ENCODE measurements at regions not wholly inside any gene's neighbourhood (a gene's known extent, or its start where the extent isn't known, plus 50 kb on each side); places are given as distances from the start of the nearest gene placed in this dataset.
"Not testable (repeated sequence)": the region's sequence is repeated elsewhere in the genome, so short reads cannot be mapped to it uniquely, and the experiment has no call there.

DNA sequence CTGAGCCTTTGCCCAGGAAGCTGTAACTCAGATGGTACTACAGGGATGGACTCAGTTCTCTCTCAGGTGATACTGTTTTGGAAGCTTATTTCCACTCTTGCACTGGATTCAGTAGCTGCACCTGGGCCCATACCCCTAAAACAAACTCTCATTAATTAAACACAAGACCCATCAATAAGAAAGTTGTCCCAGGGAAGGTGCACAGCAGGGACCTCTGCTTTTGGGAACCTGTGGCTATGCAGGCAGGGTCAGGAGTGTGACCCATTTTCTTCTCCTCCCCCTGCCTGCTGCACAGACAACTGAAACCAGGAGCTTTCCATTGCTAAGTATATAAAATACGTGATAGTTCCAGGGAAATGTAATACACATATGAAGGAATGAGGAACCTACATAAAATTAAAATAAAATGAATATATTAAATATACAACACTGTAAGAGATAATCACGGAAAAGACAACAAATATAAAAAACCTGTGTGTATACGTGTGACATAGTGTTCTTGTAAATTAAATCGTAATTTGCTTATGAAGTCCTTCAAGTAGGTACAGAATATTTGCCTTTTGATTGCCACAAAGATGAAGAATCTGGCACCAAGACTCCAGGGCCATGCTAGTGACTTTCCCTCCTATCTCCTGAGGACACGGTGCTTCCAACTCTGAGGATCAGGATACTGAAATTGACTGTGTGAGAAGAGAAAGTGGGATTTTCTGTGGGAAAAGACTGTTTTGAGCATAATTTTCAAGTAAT, 101.6 kb upstream of the GOLGA6L6 start (continued):
- TF ChIP-seq, protein P1, sequence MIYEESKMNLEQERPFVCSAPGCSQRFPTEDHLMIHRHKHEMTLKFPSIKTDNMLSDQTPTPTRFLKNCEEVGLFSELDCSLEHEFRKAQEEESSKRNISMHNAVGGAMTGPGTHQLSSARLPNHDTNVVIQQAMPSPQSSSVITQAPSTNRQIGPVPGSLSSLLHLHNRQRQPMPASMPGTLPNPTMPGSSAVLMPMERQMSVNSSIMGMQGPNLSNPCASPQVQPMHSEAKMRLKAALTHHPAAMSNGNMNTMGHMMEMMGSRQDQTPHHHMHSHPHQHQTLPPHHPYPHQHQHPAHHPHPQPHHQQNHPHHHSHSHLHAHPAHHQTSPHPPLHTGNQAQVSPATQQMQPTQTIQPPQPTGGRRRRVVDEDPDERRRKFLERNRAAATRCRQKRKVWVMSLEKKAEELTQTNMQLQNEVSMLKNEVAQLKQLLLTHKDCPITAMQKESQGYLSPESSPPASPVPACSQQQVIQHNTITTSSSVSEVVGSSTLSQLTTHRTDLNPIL (CRISPR knock-in tag; IDR thresholded peaks at IDR 0.05; ENCODE audit: low read depth): no peak
- TF ChIP-seq BACH2 (CRISPR knock-in tag; IDR thresholded peaks at IDR 0.05; ENCODE audit: borderline replicate concordance) (no peak), GLIS3 (CRISPR knock-in tag; IDR thresholded peaks at IDR 0.05) (no peak), SNAI2 (CRISPR knock-in tag; IDR thresholded peaks at IDR 0.05) (no peak), PPARA (CRISPR knock-in tag; IDR thresholded peaks at IDR 0.05; ENCODE audit: borderline replicate concordance) (no peak)

- no peak for TF ChIP-seq GLIS3 (CRISPR knock-in tag; IDR thresholded peaks at IDR 0.05)
- no peak for TF ChIP-seq TSHZ2 (CRISPR knock-in tag; IDR thresholded peaks at IDR 0.05)
- no peak for TF ChIP-seq OSR1 (CRISPR knock-in tag; IDR thresholded peaks at IDR 0.05)
- TF ChIP-seq PPARA (CRISPR knock-in tag; IDR thresholded peaks at IDR 0.05; ENCODE audit: borderline replicate concordance): no peak
- TF ChIP-seq, protein P2, sequence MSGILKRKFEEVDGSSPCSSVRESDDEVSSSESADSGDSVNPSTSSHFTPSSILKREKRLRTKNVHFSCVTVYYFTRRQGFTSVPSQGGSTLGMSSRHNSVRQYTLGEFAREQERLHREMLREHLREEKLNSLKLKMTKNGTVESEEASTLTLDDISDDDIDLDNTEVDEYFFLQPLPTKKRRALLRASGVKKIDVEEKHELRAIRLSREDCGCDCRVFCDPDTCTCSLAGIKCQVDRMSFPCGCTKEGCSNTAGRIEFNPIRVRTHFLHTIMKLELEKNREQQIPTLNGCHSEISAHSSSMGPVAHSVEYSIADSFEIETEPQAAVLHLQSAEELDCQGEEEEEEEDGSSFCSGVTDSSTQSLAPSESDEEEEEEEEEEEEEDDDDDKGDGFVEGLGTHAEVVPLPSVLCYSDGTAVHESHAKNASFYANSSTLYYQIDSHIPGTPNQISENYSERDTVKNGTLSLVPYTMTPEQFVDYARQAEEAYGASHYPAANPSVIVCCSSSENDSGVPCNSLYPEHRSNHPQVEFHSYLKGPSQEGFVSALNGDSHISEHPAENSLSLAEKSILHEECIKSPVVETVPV (CRISPR knock-in tag; IDR thresholded peaks at IDR 0.05): no peak
- TF ChIP-seq ZFP30 (CRISPR knock-in tag; IDR thresholded peaks at IDR 0.05): no peak
- TF ChIP-seq ARNTL (CRISPR knock-in tag; IDR thresholded peaks at IDR 0.05; ENCODE audit: borderline replicate concordance, low read depth): no peak
- no peak for TF ChIP-seq PATZ1 (CRISPR knock-in tag; IDR thresholded peaks at IDR 0.05; ENCODE audit: borderline replicate concordance)
- no peak for TF ChIP-seq ISL1 (CRISPR knock-in tag; IDR thresholded peaks at IDR 0.05)
- TF ChIP-seq ZFP3 (CRISPR knock-in tag; IDR thresholded peaks at IDR 0.05): no peak
- no peak for TF ChIP-seq RARB (CRISPR knock-in tag; IDR thresholded peaks at IDR 0.05)
- ATAC-seq: no peak
These were observed 100.6 kb upstream of the GOLGA6L6 start for GRCh38 chr15:20642054-20642767.

- peak; percentile 97 for ATAC-seq
These were observed 98.8 kb upstream of the GOLGA6L6 start for GRCh38 chr15:20640427-20640826.

- not testable (repeated sequence) for ATAC-seq
These were observed 97.6 kb upstream of the GOLGA6L6 start for GRCh38 chr15:20639224-20639623.

DNA sequence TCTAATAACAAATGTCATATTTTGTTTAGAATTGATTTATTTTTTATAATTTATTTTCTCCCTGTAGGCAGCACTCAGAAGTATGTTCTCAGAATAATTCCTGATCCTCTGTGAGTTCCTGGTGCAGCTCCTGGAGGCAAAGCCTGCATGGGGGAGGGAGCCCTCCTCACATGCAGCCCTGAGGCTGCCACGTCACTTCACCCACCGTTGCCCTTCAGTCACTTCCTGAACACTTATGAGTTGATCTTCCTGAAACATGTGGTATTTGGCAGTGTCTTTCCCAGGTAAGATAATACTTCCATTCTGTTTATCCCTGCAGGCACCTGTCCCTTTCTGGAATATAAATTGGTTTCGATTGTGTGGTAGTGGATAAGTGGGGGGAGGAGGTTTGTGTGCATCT, 95.9 kb upstream of the GOLGA6L6 start:
- ATAC-seq: not testable (repeated sequence)

- not testable (repeated sequence) for ATAC-seq
These were observed 87.9 kb upstream of the GOLGA6L6 start for GRCh38 chr15:20629526-20629925.

DNA sequence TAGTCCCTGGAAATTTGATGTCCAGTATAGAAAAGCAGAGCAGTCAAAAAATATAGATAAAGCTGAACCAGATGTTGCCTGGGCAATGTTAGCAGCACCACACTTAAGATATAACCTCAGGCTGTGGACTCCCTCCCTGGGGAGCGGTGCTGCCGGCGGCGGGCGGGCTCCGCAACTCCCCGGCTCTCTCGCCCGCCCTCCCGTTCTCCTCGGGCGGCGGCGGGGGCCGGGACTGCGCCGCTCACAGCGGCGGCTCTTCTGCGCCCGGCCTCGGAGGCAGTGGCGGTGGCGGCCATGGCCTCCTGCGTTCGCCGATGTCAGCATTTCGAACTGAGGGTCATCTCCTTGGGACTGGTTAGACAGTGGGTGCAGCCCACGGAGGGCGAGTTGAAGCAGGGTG, 86.9 kb upstream of the GOLGA6L6 start:
- peak; percentile 44; the same call in 2 of the 3 replicates for ATAC-seq

GRCh38 chr15:20625469-20625868, 83.9 kb upstream of the GOLGA6L6 start:
- ATAC-seq: not testable (repeated sequence)

GRCh38 chr15:20624085-20624484, 82.5 kb upstream of the GOLGA6L6 start:
- ATAC-seq: peak; percentile 79

- ATAC-seq: peak; percentile 44; the same call in 1 of the 3 replicates
These were observed 80.5 kb upstream of the GOLGA6L6 start for GRCh38 chr15:20622117-20622516.

- ATAC-seq: peak; percentile 44; the same call in 1 of the 3 replicates
These were observed 72.9 kb upstream of the GOLGA6L6 start for GRCh38 chr15:20614549-20614948.

DNA sequence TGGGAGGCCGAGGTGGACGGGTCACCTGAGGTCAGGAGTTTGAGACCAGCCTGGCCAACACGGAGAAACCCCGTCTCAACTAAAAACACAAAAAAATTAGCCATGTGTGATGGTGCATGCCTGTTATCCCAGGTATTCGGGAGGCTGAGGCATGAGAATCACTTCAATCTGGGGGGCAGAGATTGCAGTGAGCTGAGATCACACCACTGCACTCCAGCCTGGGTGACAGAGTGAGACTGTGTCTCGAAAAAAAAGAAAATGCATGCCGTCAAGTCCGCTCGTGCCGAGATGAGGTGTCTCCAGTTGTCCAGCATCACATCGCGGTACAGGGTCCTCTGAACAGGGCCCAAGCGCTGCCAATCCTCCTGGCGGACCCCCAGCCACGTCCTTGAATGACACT, 71.2 kb upstream of the GOLGA6L6 start:
- not testable (repeated sequence) for ATAC-seq

All from SK-N-SH treated with all-trans-retinoic acid at 6 μM for 48 hours (cell line).